Glomerular visceral epithelial cell (primary cell): ENCODE measurements at regions not wholly inside any gene's neighbourhood (a gene's known extent, or its start where the extent isn't known, plus 50 kb on each side); places are given as distances from the start of the nearest gene placed in this dataset.
"Not testable (repeated sequence)": the region's sequence is repeated elsewhere in the genome, so short reads cannot be mapped to it uniquely, and the experiment has no call there.

ENCODE experiments used
- DNase-seq: peaks from one replicate; pipeline ENCODE4 v3.0.0-alpha.2; 2016; ENCODE audit errors: extremely low spot score

GRCh38 chr11:122202951-122203456 lies 87.0 kb upstream of the BLID start:
- DNase-seq, result peak; percentile 68

DNA sequence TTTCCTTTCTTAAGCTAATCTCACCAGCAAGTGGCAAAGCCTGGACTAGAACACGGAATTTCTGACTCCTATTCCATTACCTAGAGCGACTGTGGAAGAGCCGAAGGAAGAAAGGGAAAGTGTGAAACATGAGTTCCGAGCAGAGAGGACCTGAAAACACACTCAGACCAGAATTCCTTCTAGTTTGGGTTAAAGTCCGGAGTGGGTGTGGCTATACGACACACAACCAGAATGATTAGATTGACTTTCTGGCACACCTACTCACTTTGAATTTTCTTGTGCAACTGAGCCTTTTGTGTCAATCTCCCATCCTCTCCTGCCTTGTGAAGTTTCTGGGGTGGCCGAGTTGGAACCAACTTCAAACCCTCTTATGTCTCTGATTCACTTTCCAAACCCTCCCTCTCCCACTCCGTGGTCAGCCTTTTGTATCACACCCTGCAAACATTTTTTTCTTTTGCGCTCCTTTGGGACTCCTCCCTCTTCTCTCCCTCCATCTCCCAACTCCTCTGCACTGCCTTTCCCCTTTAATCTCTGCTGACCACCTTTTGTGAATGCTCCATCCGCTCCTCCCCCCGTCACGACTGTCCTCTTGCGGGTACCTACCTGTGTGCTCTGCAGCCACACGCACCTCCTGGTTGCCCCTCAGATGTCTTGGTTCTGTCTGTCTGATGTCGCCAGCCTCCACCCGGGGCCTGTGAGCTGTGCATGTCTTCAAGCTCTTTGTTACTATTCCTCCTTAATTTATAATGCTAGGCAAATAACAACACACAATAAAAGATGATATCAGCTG lies 86.3 kb upstream of the BLID start:
- peak; percentile 46 for DNase-seq

GRCh38 chr11:122201106-122201505 lies 85.1 kb upstream of the BLID start:
- DNase-seq, result no peak

DNA sequence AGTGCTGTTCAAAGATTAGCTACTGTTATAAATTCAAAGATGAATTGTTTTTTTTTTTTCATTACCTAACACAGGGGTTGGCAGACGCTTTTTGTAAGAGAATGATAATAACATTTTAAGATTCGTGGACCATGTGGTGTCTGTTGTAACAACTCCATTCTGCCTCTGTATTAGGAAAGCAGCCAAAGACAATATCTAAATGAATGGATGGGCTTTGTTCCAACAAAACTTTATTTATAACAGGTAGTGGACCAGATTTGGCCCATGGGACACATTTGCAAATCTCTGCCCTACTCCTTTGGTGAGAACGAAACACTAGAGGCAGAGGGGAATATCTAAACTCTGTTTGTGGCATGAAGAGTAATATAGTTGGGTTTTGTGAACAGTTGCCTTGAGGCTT lies 83.6 kb upstream of the BLID start:
- DNase-seq, result no peak

GRCh38 chr11:122198291-122198983 lies 82.4 kb upstream of the BLID start:
- DNase-seq, result no peak

GRCh38 chr11:122197066-122197987 lies 81.3 kb upstream of the BLID start:
- DNase-seq, result peak; percentile 90

GRCh38 chr11:122195790-122196189 lies 79.8 kb upstream of the BLID start:
- no peak for DNase-seq

DNA sequence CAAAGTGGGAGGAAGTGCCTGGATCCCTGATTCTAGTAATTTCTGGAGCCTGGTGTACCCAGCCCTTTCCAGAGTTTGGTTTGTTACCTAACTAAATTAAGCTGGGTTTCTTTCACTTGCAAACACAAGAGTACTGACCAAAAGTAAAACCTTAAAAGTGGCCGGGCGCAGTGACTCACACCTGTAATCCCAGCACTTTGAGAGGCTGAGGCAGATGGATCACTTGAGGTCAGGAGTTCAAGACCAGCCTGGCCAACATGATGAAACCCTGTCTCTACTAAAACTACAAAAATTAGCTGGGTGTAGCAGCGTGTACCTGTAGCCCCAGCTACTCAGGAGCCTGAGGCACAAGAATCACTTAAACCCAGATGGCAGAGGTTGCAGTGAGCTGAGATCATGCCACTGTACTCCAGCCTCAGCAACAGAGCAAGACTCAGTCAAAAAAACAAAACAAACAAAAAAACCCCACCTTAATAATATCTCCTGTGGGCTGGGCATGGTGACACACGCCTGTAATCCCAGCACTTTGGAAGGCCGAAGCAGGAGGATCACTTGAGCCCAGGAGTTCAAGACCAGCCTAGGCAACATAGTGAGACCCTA lies 78.0 kb upstream of the BLID start:
- not testable (repeated sequence) for DNase-seq

GRCh38 chr11:122193457-122193856 lies 77.4 kb upstream of the BLID start:
- no peak for DNase-seq

- DNase-seq, result peak; percentile 8
These were observed 76.7 kb upstream of the BLID start for GRCh38 chr11:122192634-122193255.

GRCh38 chr11:122190768-122191167 lies 74.8 kb upstream of the BLID start:
- no peak for DNase-seq

- peak; percentile 80 for DNase-seq
These were observed 73.2 kb upstream of the BLID start for GRCh38 chr11:122189229-122189628.

DNA sequence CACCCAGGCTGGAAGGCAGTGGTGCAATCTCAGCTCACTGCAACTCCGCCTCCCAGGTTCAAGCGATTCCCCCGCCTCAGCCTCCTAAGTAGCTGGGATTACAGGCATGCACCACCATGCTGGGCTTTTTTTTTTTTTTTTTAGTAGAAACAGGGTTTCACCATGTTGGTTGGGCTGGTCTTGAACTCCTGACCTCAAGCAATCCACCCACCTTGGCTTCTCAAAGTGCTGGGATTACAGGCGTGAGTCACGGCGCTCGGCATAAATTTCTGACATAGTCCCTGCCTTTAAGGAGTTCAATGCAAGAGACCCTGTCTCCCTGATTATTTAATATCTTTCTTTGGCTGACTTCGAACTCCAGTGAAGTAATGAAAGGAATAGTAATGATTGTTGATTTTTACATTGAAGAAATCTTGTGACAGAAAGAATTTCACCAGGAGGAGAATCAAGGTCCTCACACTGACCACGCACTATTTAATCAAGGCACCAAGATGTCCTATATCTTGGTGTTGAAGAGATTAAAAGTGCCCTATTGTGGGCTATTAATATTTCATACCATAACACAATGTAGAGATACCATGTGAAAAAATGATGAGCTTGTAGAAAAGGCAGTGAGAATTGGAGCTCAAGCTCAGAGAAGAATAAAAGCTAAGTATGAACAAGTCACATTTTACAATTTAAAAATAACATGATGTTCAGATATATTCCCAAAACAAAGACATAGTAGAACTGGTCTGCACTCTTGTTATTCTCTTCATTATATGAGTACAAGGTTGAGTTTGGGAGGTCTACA lies 71.6 kb upstream of the BLID start:
- DNase-seq, result no peak

DNA sequence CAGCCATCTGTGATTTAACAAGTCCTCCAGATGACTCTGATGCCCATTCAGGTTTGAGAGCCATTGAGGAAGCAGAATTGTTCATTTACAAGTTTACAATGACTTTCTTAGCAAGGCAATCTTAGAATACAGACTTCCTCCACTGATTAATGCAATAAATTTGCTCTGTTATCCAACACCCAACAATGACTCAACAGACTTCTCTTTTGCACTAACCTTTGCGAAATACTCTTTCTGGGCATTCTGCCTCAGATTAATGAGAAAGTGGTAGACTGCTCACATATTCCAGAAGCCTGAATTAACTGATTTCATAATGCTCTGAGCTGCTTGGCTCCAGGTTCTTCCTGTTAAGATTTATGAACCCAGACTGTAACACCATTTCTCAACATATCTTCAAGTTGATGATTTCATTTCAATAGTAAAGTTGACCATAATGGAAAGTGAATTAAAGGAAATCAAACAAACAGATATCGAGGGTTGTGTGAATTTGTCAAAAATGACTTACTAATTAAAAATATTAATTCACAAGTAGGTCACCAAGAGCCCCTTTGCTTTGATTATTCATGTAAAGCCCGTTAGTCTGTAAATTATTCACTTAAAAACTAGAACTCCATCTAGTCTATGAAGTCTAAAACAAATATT lies 70.5 kb upstream of the BLID start:
- peak; percentile 55 for DNase-seq

GRCh38 chr11:122183933-122184332 lies 67.9 kb upstream of the BLID start:
- no peak for DNase-seq

DNA sequence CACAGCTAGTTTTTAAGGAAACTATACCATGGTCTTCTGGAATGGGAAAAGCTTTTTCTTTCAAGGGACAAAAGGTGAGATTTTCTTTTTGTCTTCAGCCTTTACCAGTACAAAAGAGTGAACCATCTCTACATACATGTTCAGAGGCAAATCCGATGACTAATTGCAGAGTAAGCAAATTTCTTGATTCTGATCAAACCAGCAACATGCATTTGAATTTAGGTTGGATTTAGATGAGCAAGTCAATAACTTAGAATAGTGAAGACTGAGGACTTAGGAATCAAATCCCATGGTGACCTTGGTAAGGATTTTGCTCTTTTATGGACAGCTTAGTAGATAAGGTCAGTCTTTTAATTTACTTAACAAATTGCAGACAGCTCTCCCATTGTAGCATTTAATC lies 65.9 kb upstream of the BLID start:
- no peak for DNase-seq

DNA sequence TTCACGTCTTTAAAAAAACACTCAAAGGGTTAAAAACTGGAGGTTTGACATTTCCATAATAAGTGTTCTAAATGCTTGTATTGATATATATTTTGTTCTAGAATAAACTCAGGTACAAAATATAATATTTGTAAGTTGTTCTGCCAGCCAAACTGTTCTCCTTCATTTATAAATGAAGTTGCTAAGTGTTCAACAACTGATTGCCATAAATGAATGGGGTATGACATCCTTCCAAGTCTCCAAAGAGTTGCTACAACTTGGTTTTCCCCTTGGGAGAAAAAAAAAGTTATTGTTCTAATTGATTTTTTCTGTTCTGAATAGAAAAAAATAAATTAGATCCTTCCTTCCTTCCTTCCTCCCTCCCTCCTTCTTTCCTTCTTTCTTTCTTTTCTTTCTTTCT lies 65.4 kb upstream of the BLID start:
- no peak for DNase-seq

DNA sequence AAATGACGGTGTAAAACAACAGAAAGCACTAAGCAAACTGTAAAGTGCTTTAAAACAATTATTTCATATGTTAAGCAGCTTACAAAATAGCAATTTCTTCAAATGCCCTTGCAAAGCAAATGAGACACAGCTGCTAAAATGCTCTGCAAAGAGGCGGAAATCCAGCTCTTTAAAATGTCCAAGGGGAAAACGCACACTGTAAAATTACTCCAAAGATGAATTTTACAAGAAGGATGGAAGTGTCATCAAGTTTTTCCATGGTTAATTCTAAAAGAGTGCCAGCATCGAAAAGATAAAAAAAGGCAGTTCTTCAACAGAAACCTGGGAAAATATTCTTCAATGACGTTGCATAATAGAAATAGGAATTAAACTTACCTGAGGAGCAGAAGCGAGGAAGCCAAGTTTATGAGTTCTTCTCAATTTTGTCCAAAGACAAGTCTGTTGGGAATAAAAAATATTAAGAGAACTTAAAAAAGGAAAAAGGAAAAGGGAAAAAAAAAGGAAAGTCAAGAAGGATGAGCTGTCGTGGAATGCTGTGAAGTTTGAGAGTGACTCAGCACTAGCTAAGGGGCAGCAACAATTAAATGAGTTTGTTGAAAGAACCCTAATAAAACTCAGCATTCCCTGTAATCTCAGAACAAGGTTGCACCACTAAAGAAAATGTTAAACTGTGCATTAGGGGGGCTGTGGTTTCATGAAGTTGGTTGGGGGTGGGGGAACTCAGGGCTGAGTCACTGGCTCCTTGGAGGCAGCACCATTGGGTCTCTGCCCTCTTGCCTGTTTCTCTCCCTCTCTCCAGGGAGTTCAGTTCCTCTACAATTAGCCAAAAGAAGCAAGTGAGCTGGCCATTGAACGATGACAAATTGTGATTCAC lies 64.2 kb upstream of the BLID start:
- peak; percentile 74 for DNase-seq

DNA sequence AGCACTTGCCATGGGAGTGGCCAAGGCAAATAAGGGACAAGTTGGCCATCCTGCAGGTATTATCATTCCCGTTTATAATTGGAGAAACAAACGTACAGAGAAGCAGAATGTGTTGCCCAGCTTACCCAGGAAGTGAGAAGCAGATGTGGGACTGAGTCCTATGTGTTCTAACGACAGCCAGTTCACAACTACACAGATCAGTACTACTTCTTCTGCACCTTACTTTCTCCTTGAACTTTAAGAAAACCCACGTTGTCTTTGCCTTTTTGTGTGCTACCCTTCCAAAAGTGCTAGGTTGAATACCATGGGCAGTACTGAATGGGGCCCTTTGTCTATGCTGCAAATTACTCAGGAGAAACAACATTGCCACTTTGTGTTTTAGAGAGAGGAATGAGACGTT lies 62.8 kb upstream of the BLID start:
- no peak for DNase-seq
